ENCODE measurements at regions not wholly inside any gene's neighbourhood (a gene's known extent, or its start where the extent isn't known, plus 50 kb on each side); places are given as distances from the start of the nearest gene placed in this dataset.

- Histone ChIP-seq H3K27ac (no peak overlapping the region), H3K4me1 (ENCODE audit: insufficient read depth) (peaks cover 6% of the 10 kb centered on the region), H2AFZ (no peak overlapping the region), H3K36me3 (replicated peaks; ENCODE audit: insufficient read depth, low read depth) (no peaks in the 10 kb centered on the region), H3K4me2 (no peak overlapping the region), H3K27me3 (no peaks in the 10 kb centered on the region), H3K4me3 (no peak overlapping the region), H3K9me3 (ENCODE audit: low read depth) (no peaks in the 10 kb centered on the region), H3K9me2 (replicated peaks; ENCODE audit: insufficient read depth) (no peaks in the 10 kb centered on the region), H4K20me1 (ENCODE audit: insufficient read depth, poor library complexity, severe bottlenecking) (no peaks in the 10 kb centered on the region), H3K79me2 (no peaks in the 10 kb centered on the region)
- 66% methylated on average over 5 of the region's 5 CpGs for WGBS (ENCODE audit: low lambda C conversion rate, missing lambda C conversion rate)
- TF ChIP-seq EZH2 (IDR thresholded peaks at IDR 0.05; ENCODE audit: borderline replicate concordance) (no peak), EZH2phosphoT487 (IDR thresholded peaks at IDR 0.05; ENCODE audit: low read depth, severe bottlenecking, unreplicated experiment) (no peak), CTCF (IDR thresholded peaks at IDR 0.05; ENCODE audit: poor library complexity) (no peak)
- no peak for DNase-seq (ENCODE audit: low spot score)
Measured at GRCh38 chr2:172283476-172283875, 143.9 kb upstream of the ITGA6 start.

- Histone ChIP-seq H3K9me2 (replicated peaks; ENCODE audit: insufficient read depth) (no peaks in the 10 kb centered on the region), H3K36me3 (replicated peaks; ENCODE audit: insufficient read depth, low read depth) (no peaks in the 10 kb centered on the region), H3K4me3 (no peak overlapping the region), H3K27ac (no peak overlapping the region), H3K9me3 (ENCODE audit: low read depth) (no peaks in the 10 kb centered on the region), H3K4me2 (no peak overlapping the region), H3K27me3 (no peaks in the 10 kb centered on the region), H2AFZ (no peak overlapping the region), H3K79me2 (no peaks in the 10 kb centered on the region), H3K4me1 (ENCODE audit: insufficient read depth) (peaks cover 6% of the 10 kb centered on the region), H4K20me1 (ENCODE audit: insufficient read depth, poor library complexity, severe bottlenecking) (no peaks in the 10 kb centered on the region)
- TF ChIP-seq EZH2 (IDR thresholded peaks at IDR 0.05; ENCODE audit: borderline replicate concordance) (no peak), EZH2phosphoT487 (IDR thresholded peaks at IDR 0.05; ENCODE audit: low read depth, severe bottlenecking, unreplicated experiment) (no peak), CTCF (IDR thresholded peaks at IDR 0.05; ENCODE audit: poor library complexity) (no peak)
- 82% methylated on average over 4 of the region's 4 CpGs for WGBS (ENCODE audit: low lambda C conversion rate, missing lambda C conversion rate)
- no peak for DNase-seq (ENCODE audit: low spot score)
Measured at GRCh38 chr2:172284209-172284608, 143.2 kb upstream of the ITGA6 start.

- no peaks in the 10 kb centered on the region for H3K36me3 ChIP-seq (replicated peaks; ENCODE audit: insufficient read depth, low read depth)
- no peaks in the 10 kb centered on the region for H3K27me3 ChIP-seq
- H3K4me1 ChIP-seq (ENCODE audit: insufficient read depth) = peaks cover 6% of the 10 kb centered on the region
- no peaks in the 10 kb centered on the region for H4K20me1 ChIP-seq (ENCODE audit: insufficient read depth, poor library complexity, severe bottlenecking)
- H3K9me3 ChIP-seq (ENCODE audit: low read depth) = no peaks in the 10 kb centered on the region
- TF ChIP-seq CTCF (IDR thresholded peaks at IDR 0.05; ENCODE audit: poor library complexity) (no peak), EZH2phosphoT487 (IDR thresholded peaks at IDR 0.05; ENCODE audit: low read depth, severe bottlenecking, unreplicated experiment) (no peak), EZH2 (IDR thresholded peaks at IDR 0.05; ENCODE audit: borderline replicate concordance) (no peak)
- no peaks in the 10 kb centered on the region for H3K9me2 ChIP-seq (replicated peaks; ENCODE audit: insufficient read depth)
- no peaks in the 10 kb centered on the region for H3K79me2 ChIP-seq
- H2AFZ ChIP-seq = no peak overlapping the region
- WGBS (ENCODE audit: low lambda C conversion rate, missing lambda C conversion rate) = 42% methylated on average over 5 of the region's 5 CpGs
- no peak overlapping the region for H3K4me2 ChIP-seq
- no peak overlapping the region for H3K27ac ChIP-seq
- no peak for DNase-seq (ENCODE audit: low spot score)
- no peak overlapping the region for H3K4me3 ChIP-seq
Measured at GRCh38 chr2:172285010-172285621, 142.3 kb upstream of the ITGA6 start.
